DMS 273 (cell line): ENCODE measurements at regions not wholly inside any gene's neighbourhood (a gene's known extent, or its start where the extent isn't known, plus 50 kb on each side); places are given as distances from the start of the nearest gene placed in this dataset.

Source experiments
- DNase-seq: peaks from one replicate; lab custom pipeline; 2025; ENCODE audit not compliant: unreplicated experiment; lab: John Stamatoyannopoulos, UW

GRCh38 chr10:121217331-121217730 is 366.2 kb downstream of the WDR11 start:
- peak; percentile 32 for DNase-seq

- peak; percentile 7 for DNase-seq
Observed at GRCh38 chr10:121221072-121221471, 369.9 kb downstream of the WDR11 start.

GRCh38 chr10:121221991-121222390 is 370.8 kb downstream of the WDR11 start:
- no peak for DNase-seq

GRCh38 chr10:121222842-121223241 is 371.7 kb downstream of the WDR11 start:
- DNase-seq: no peak

- no peak for DNase-seq
Observed at GRCh38 chr10:121231079-121231478, 367.2 kb downstream of the FGFR2 start.

GRCh38 chr10:121232494-121232893 is 365.8 kb downstream of the FGFR2 start:
- DNase-seq: no peak

GRCh38 chr10:121235692-121236091 is 362.6 kb downstream of the FGFR2 start:
- DNase-seq: no peak

- peak; percentile 26 for DNase-seq
Observed at GRCh38 chr10:121236621-121237020, 361.6 kb downstream of the FGFR2 start.

- DNase-seq: peak; percentile 43
Observed at GRCh38 chr10:121237718-121238117, 360.5 kb downstream of the FGFR2 start.

GRCh38 chr10:121240011-121240410 is 358.2 kb downstream of the FGFR2 start:
- no peak for DNase-seq

- no peak for DNase-seq
Observed at GRCh38 chr10:121240556-121240955, 357.7 kb downstream of the FGFR2 start.

GRCh38 chr10:121241337-121241736 is 356.9 kb downstream of the FGFR2 start:
- DNase-seq: no peak

- no peak for DNase-seq
Observed at GRCh38 chr10:121242741-121243608, 355.3 kb downstream of the FGFR2 start.

- DNase-seq: peak; percentile 29
Observed at GRCh38 chr10:121243609-121244241, 354.5 kb downstream of the FGFR2 start.

GRCh38 chr10:121244818-121245217 is 353.4 kb downstream of the FGFR2 start:
- DNase-seq: peak; percentile 83

- no peak for DNase-seq
Observed at GRCh38 chr10:121245754-121246153, 352.5 kb downstream of the FGFR2 start.

GRCh38 chr10:121248266-121248665 is 350.0 kb downstream of the FGFR2 start:
- no peak for DNase-seq

GRCh38 chr10:121250995-121251764 is 347.1 kb downstream of the FGFR2 start:
- DNase-seq: no peak

- no peak for DNase-seq
Observed at GRCh38 chr10:121252756-121253155, 345.5 kb downstream of the FGFR2 start.

GRCh38 chr10:121260377-121260776 is 337.9 kb downstream of the FGFR2 start:
- DNase-seq: no peak

GRCh38 chr10:121261665-121262064 is 336.6 kb downstream of the FGFR2 start:
- no peak for DNase-seq
